Muscle layer of colon (tissue), 2 donors: ENCODE measurements at regions not wholly inside any gene's neighbourhood (a gene's known extent, or its start where the extent isn't known, plus 50 kb on each side); places are given as distances from the start of the nearest gene placed in this dataset.

Experiments used
- H3K27ac ChIP-seq: one replicate; pipeline ENCODE4 v1.7.0; 2013; ENCODE audit warnings: low read depth, mild to moderate bottlenecking, low read length, moderate library complexity
- H3K27me3 ChIP-seq, 2 donors: one replicate each; pipeline ENCODE4 v1.7.0; 2013; ENCODE audit warnings: low read length in 2 of 2, mild to moderate bottlenecking in 2 of 2; ENCODE audit not compliant: insufficient read depth in 2 of 2, control insufficient read depth in 1 of 2
- H3K36me3 ChIP-seq: one replicate; pipeline ENCODE4 v1.7.0; 2013; ENCODE audit warnings: mild to moderate bottlenecking, low read length; ENCODE audit not compliant: insufficient read depth
- H3K4me1 ChIP-seq: one replicate; pipeline ENCODE4 v1.7.0; 2013; ENCODE audit warnings: mild to moderate bottlenecking, low read length; ENCODE audit not compliant: insufficient read depth
- H3K4me3 ChIP-seq, 2 donors: one replicate each; pipeline ENCODE4 v1.7.0; 2013; ENCODE audit warnings: low read length in 2 of 2, low read depth in 1 of 2, mild to moderate bottlenecking in 1 of 2, moderate library complexity in 1 of 2
- H3K9ac ChIP-seq: one replicate; pipeline ENCODE4 v1.7.0; 2013; ENCODE audit warnings: low read length
- H3K9me3 ChIP-seq: one replicate; pipeline ENCODE4 v1.7.0; 2013; ENCODE audit warnings: mild to moderate bottlenecking, low read length
- donor health status: abdominal sarcoma.
- donor health status: Adenocarcinoma of cecum.

DNA sequence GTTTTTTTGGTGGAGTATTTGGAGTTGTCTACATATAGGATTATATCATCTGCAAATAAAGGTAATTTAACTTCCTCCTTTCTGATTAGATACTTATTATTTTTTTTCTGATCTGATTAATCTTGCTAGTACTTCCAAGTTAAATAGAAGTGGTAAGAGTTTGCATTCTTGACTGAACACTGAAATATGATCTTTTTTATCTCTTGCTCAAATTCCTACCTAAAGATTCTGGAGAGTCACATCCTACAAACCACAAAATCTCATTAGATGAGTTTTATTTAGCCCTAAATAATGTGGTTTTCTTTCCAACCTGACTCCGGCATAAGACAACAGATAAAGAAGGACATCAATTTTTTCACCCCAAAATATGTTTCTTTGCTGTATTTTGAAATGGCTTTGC lies 977.9 kb upstream of the GBE1 start:
- Histone ChIP-seq H3K27me3 (no peaks in the 10 kb centered on the region), H3K36me3 (no peaks in the 10 kb centered on the region), H3K9ac (no peak overlapping the region), H3K27ac (no peak overlapping the region), H3K4me3 (no peak overlapping the region), H3K9me3 (no peaks in the 10 kb centered on the region), H3K4me1 (no peaks in the 10 kb centered on the region)

DNA sequence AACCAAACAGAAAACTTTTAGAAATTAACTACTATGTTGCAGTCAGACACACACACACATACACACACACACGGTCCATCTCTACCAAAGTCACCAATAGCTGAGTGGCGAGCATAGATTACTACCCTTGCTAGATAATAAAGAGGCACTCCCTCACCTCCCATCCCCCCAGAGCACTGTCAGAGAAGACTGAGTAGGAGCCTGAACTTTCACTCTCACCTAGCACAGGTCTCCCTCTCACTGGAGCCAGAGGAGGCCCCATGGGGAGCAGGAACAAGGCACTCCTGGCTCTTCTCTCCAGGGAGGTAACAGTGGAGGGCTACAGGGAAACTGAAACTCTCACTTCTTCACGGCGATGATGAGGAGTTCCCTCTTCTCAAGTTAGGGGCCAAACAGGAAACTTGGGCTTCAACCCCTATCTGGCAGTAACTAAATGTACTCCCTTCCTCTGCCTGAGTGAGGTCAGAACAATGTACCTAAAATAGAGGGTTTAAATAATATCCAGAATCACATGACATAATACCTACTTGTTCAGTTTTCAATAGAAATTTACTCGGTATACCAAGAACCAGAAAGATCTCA lies 975.3 kb upstream of the GBE1 start:
- no peaks in the 10 kb centered on the region for H3K4me1 ChIP-seq
- no peak overlapping the region for H3K27ac ChIP-seq
- no peaks in the 10 kb centered on the region for H3K36me3 ChIP-seq
- H3K9me3 ChIP-seq, result no peaks in the 10 kb centered on the region
- no peak overlapping the region for H3K9ac ChIP-seq
- no peaks in the 10 kb centered on the region for H3K27me3 ChIP-seq
- H3K4me3 ChIP-seq, result no peak overlapping the region

DNA sequence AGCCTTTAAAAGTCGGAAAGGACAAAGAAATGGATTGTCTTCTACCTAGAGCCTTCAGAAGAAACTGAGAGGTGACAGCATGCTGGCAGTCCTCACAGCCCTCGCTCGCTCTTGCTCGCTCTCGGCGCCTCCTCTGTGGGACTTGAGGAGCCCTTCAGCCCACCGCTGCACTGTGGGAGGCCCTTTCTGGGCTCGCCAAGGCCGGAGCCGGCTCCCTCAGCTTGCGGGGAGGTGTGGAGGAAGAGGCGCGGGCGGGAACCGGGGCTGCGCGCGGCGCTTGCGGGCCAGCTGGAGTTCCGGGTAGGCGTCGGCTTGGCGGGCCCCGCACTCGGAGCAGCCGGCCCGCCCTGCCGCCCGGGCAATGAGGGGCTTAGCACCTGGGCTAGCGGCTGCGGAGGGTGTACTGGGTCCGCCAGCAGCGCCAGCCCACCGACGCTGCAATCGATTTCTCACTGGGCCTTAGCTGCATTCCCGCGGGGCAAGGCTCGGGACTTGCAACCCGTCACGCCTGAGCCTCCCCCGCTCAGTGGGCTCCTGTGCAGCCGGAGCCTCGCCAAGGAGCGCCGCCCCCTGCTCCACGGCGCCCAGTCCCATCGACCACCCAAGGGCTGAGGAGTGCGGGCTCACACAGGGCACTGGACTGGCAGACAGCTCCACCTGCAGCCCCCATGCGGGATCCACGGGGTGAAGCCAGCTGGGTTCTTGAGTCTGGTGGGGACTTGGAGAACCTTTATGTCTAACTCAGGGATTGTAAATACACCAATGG lies 953.8 kb upstream of the GBE1 start:
- H3K27me3 ChIP-seq, result no peaks in the 10 kb centered on the region
- no peaks in the 10 kb centered on the region for H3K9me3 ChIP-seq
- H3K4me1 ChIP-seq, result no peaks in the 10 kb centered on the region
- H3K27ac ChIP-seq, result no peak overlapping the region
- H3K9ac ChIP-seq, result no peak overlapping the region
- H3K36me3 ChIP-seq, result no peaks in the 10 kb centered on the region
- H3K4me3 ChIP-seq, result no peak overlapping the region

DNA sequence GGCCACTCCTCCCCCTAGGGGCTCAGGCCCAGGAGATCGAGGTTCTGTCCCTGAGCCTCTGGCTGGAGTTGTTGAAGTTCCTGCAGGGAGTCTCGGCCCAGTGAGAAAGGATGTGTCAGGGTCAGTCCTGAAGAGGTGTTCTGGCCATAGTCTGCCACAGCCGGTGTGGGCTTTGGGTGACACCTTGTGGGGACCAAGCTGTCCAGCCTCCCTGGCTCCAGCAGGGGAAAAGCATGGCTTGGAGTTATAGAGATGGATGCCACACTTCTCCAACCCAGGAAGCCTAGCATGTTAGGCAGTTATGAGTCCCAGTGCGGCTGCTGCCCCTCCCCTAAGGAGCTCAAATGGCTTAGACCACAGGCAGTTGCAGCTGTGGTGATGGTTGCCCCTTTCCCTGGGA lies 945.6 kb upstream of the GBE1 start:
- Histone ChIP-seq H3K4me3 (no peak overlapping the region), H3K27me3 (no peaks in the 10 kb centered on the region), H3K27ac (no peak overlapping the region), H3K36me3 (no peaks in the 10 kb centered on the region), H3K9me3 (no peaks in the 10 kb centered on the region), H3K9ac (no peak overlapping the region), H3K4me1 (no peaks in the 10 kb centered on the region)

DNA sequence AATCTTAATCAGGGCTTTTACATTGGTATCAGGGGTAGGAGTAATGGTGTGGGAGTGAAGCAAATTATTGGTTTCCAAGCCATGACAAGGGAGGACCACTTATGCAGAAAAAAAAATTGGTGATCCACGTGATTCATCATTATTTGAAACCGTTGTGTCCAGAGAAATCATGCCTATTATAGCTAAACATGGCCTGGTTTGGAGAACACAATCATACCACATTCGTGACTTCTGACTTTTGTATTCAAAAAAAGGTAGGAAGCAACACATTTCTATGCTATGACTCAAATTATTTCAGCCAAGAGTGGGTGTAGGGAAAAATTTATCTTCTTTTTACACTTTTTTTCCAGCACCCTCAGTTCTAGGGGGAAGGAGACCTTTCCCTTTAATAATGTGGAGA lies 924.3 kb upstream of the GBE1 start:
- no peak overlapping the region for H3K9ac ChIP-seq
- no peaks in the 10 kb centered on the region for H3K9me3 ChIP-seq
- no peak overlapping the region for H3K27ac ChIP-seq
- H3K27me3 ChIP-seq, result no peaks in the 10 kb centered on the region
- H3K4me3 ChIP-seq, result no peak overlapping the region
- no peaks in the 10 kb centered on the region for H3K36me3 ChIP-seq
- H3K4me1 ChIP-seq, result no peaks in the 10 kb centered on the region

DNA sequence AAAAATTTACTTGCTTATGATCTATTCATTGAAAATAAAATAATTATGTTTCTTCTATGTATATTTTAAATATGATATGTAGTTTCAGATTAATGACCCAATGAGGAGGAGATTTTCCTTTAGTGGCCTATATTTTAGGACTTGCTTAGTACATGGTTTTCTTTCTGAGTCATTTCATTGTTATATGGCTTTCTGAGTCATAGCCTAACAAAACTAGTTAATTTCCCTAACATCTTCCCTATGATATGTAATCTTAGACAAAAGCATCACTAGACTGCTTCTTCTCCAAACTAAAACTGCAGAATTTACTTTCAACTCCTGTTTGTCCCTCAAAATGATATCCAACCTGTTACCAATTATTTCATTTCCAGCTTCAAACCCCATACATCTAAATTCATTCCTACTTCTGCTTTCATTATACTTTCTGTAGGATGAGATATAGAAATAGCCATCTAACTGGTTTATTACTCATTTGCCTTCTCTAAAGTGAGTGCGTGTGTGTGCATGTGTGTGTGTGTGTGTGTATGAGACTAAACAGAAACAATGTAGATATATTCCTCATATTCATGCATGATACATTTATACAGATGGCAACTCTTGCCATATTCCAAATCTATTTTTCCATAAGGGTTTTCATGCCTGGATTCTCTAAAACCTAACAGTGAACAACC lies 915.0 kb upstream of the GBE1 start:
- Histone ChIP-seq H3K27me3 (no peaks in the 10 kb centered on the region), H3K27ac (no peak overlapping the region), H3K9ac (no peak overlapping the region), H3K9me3 (no peaks in the 10 kb centered on the region), H3K4me3 (no peak overlapping the region), H3K36me3 (no peaks in the 10 kb centered on the region), H3K4me1 (no peaks in the 10 kb centered on the region)

DNA sequence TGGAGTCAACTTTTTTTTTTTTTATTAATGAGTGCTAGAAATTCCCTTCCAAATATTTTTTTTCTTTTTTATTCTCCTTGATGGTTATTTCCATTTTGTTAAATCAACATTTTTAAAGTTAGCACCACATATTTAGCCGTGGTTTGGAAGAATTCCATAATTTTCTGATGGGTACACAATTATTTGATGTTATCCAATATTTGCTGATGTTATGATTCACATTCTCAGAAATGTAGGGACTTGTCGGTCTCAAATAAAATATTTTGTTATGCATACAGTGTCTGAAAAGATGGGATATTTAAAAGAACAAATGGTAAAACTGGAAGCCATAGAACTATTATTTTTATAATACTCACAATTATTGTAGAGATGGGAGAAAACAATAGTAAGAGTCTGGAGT lies 911.5 kb upstream of the GBE1 start:
- no peak overlapping the region for H3K27ac ChIP-seq
- no peaks in the 10 kb centered on the region for H3K27me3 ChIP-seq
- no peak overlapping the region for H3K9ac ChIP-seq
- H3K4me1 ChIP-seq, result no peaks in the 10 kb centered on the region
- H3K36me3 ChIP-seq, result no peaks in the 10 kb centered on the region
- no peaks in the 10 kb centered on the region for H3K9me3 ChIP-seq
- H3K4me3 ChIP-seq, result no peak overlapping the region

DNA sequence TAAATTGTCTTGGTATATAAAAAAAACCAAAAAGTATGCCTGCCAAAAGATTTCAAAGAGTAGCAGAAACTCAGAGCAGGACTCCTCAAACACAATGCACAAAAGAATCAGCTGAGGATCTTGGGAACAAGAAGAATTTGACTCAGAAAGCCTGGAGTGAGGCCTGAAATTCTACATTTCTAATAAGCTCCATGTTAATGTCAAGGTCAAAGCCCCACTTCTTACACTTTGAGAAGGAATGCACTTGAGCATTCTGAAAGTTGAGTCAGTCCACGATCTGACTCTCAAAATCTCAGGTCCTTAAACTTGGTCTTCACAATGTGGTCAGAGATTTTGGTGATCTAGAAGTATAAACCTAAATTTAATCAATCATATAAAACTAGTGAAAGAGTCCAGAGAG lies 910.0 kb upstream of the GBE1 start:
- Histone ChIP-seq H3K27me3 (no peaks in the 10 kb centered on the region), H3K4me3 (no peak overlapping the region), H3K9ac (no peak overlapping the region), H3K4me1 (no peaks in the 10 kb centered on the region), H3K27ac (no peak overlapping the region), H3K9me3 (no peaks in the 10 kb centered on the region), H3K36me3 (no peaks in the 10 kb centered on the region)

DNA sequence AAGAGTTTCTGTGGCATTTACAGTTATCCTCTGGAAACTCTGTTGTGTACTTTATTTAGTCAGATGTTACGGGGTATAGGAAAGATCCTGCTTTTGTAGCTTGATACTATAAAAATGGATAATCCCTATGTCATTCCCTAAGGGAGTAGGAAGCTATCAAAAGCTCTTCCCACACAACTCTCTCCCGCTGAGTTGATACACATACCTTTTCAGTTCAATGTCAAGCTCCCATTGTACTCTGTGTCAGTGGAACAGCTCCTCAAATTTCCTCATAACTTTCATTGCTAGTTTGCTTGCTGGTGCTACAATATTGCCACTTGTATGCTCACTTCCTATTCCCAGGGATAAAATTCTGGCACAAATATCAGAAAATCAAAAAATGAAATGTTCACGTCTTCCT lies 893.3 kb upstream of the GBE1 start:
- H3K9ac ChIP-seq, result no peak overlapping the region
- no peak overlapping the region for H3K4me3 ChIP-seq

DNA sequence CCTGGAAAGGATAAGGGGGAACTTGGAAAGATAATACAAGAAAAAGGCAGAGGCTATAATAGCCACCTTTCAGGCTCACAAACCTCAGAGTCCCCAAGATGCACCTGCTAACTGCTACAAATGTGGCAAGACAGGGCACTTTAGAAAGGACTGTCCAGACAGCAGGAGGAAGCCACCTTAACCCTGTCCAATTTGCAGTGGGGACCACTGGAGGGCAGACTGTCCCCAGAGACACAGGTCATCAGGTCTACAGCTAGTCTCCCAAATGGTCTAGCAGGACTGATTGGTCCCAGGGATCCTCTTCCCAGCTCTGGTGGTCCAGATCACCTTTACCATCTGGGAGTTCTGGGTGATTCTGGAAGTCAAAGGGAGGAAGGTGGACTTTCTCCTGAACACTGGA lies 882.5 kb upstream of the GBE1 start:
- Histone ChIP-seq H3K9ac (no peak overlapping the region), H3K9me3 (no peaks in the 10 kb centered on the region), H3K27me3 (no peaks in the 10 kb centered on the region), H3K27ac (no peak overlapping the region), H3K4me1 (no peaks in the 10 kb centered on the region), H3K36me3 (no peaks in the 10 kb centered on the region), H3K4me3 (no peak overlapping the region)

More for the DNA sequence above, 893.3 kb upstream of the GBE1 start:
- Histone ChIP-seq H3K36me3 (no peaks in the 10 kb centered on the region), H3K27me3 (no peaks in the 10 kb centered on the region), H3K4me1 (no peaks in the 10 kb centered on the region), H3K9me3 (no peaks in the 10 kb centered on the region), H3K27ac (no peak overlapping the region)

DNA sequence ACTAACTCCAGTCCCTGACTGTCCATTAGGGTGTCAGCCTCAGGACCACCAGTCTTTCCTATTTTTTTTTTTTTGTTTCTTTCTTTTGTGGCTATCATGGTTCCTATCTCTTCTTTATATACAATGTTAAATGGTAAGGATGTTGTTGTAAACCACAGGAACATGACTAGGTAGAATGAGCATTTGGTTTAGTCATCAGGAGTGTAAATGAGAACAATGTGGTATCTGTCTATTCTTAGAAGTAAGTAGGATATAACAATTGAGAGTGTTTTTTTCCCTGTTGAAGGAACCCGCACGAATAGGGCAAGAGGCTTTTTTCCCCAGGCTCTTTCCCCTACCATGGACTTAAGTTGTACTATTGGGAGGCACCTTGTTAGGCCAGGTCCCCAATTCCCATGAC lies 880.3 kb upstream of the GBE1 start:
- Histone ChIP-seq H3K27me3 (no peaks in the 10 kb centered on the region), H3K36me3 (no peaks in the 10 kb centered on the region), H3K4me3 (no peak overlapping the region), H3K9ac (no peak overlapping the region), H3K27ac (no peak overlapping the region), H3K9me3 (no peaks in the 10 kb centered on the region), H3K4me1 (no peaks in the 10 kb centered on the region)

DNA sequence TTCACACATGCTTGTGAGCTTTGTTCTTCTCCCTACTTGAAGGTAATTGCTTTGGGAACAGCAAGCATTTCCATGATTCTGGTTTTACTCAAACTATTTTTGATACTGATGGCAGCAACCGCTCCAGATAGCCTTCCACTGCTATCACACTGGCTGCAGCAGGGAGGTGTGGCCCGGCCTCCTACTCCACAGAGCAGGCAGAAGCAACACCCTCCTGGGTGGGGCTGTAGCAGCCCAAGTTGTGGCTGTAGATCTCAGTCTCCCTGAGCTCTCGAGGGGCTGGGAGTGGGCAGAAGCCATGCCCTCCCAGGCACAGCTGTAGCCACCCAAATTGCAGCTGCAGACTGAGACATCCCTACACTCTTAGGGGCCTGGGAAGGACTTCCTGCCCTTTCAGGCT lies 878.8 kb upstream of the GBE1 start:
- Histone ChIP-seq H3K27me3 (no peaks in the 10 kb centered on the region), H3K4me1 (no peaks in the 10 kb centered on the region), H3K4me3 (no peak overlapping the region), H3K9ac (no peak overlapping the region), H3K27ac (no peak overlapping the region), H3K9me3 (no peaks in the 10 kb centered on the region), H3K36me3 (no peaks in the 10 kb centered on the region)
